Body of pancreas (tissue), 4 donors: ENCODE measurements at regions not wholly inside any gene's neighbourhood (a gene's known extent, or its start where the extent isn't known, plus 50 kb on each side); places are given as distances from the start of the nearest gene placed in this dataset.
A peak's percentile ranks its signal among the peaks of the same experiment; 100 is the strongest.

ENCODE experiments used
- ATAC-seq: fragments of 150-250 bp; one replicate; pipeline ENCODE4 v1.9.1; 2016
- DNase-seq, 4 donors: peaks; one replicate each; pipeline ENCODE4 v3.0.0-alpha.2; 2019
- H3K27ac ChIP-seq, 4 donors: fragments of 200-600 bp; sonication (generic); 1 replicate in 3 of 4; 2 replicates in 1 of 4; pipeline versions ENCODE4 v1.5.1 to v1.6.1; 2016 to 2019; ENCODE audit warnings: mild to moderate bottlenecking in 1 of 4, mixed read lengths in 1 of 4, moderate library complexity in 1 of 4
- H3K27me3 ChIP-seq, 2 donors: fragments of 200-600 bp; sonication (generic); one replicate each; pipeline ENCODE4 v1.6.0; 2016; ENCODE audit warnings: mild to moderate bottlenecking in 1 of 2
- H3K36me3 ChIP-seq, 2 donors: fragments of 200-600 bp; sonication (generic); replicated peaks in 1 of 2; 2 replicates each; pipeline ENCODE4 v1.5.1; 2016; ENCODE audit warnings: low read depth in 2 of 2; ENCODE audit not compliant: insufficient read depth in 1 of 2
- H3K4me1 ChIP-seq: fragments of 200-600 bp; sonication (generic); one replicate; pipeline ENCODE4 v1.6.0; 2016
- H3K4me3 ChIP-seq, 2 donors: fragments of 200-600 bp; sonication (generic); 1 replicate in 1 of 2; 2 replicates in 1 of 2; pipeline ENCODE4 v1.5.1; 2016 to 2019
- H3K9me3 ChIP-seq, 3 donors: fragments of 200-600 bp; sonication (generic); 1 replicate in 2 of 3; 2 replicates in 1 of 3; pipeline ENCODE4 v1.5.1; 2016
- CTCF ChIP-seq, 7 experiments: fragments of 450-650 bp in 4 of 7; fragments of 200-600 bp in 3 of 7; sonication (generic) in 3 of 7; IDR thresholded peaks; one replicate each; pipeline ENCODE4 v1.5.1; 2016 to 2019; ENCODE audit warnings: antibody characterized with exemption in 7 of 7
- POLR2A ChIP-seq, 3 donors: fragments of 450-650 bp; IDR thresholded peaks; one replicate each; pipeline ENCODE4 v1.6.1; 2016; ENCODE audit warnings: antibody characterized with exemption in 3 of 3, mild to moderate bottlenecking in 2 of 3
- WGBS, 2 donors: methylation state at CpG; one replicate each; pipeline ENCODE4 v1.1.5; 2017; 5-methylcytosine and 5-hydroxymethylcytosine counted together
- intact Hi-C: fragments of 100-400 bp; cut with DNase I; formaldehyde crosslinking; loops from one replicate; pipeline ENCODE4 v1.15.1; 2023

DNA sequence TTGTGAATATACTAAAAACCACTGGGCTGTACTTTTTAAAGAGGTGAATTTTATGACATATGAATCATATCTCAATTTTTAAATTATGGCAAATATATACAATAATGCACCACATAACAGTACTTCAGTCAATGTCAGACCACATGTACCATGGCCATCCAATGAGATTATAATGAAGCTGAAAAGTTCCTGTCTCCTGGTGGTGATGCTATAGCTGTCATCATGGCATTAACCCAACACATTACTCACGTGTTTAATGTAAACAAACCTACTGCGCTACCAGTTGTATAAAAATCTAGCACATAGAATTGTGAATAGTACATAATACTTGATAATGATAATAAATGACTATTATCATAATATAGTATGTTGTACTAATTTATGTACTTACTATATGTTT lies 77.6 kb upstream of the ID2 start:
- DNase-seq (no peak), ATAC-seq (no peak)
- Histone ChIP-seq H3K36me3 (no peaks in the 10 kb centered on the region), H3K9me3 (no peaks in the 10 kb centered on the region), H3K4me3 (no peak overlapping the region), H3K4me1 (peaks cover 6% of the 10 kb centered on the region), H3K27ac (no peak overlapping the region), H3K27me3 (no peaks in the 10 kb centered on the region)
- TF ChIP-seq POLR2A (IDR thresholded peaks at IDR 0.05) = no peak
- TF ChIP-seq CTCF (IDR thresholded peaks at IDR 0.05) = no peak
- intact Hi-C loops = no loop called here
- WGBS, 2 donors = 70 to 81% methylated on average over 2 of the region's 2 CpGs

DNA sequence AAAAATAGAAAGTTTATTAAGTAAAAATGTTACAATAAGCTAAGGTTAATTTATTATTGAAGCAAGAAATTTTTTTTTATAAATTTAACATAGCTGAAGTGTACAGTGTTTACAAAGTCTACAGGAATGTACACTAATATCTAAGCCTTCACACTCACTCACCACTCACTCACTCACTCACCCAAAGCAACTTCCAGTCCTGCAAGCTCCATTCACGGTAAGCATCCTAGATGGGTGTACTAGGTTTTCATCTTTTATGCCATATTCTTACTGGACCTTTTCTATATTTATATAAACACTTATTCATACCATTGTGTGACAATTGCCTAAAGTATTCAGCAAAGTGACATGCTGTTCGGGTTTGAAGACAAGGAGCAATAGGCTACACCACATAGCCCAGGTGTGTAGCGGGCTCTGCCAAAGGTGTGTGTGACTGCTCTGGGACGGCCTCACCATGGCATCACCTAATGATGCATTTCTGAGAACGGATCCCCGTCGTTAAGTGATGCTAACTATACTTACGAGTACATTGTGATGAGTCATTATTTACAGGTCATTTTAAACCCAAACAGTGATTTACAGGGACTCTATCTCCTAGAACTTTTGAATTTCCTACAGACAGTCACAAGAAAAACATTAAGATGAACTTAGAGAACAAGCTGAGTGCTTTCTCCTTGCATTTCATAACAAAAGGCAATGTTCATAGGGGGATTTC lies 76.3 kb upstream of the ID2 start:
- intact Hi-C loops = no loop called here
- Histone ChIP-seq H3K4me3 (no peak overlapping the region), H3K36me3 (no peaks in the 10 kb centered on the region), H3K27ac (no peak overlapping the region), H3K27me3 (no peaks in the 10 kb centered on the region), H3K9me3 (no peaks in the 10 kb centered on the region), H3K4me1 (peaks cover 6% of the 10 kb centered on the region)
- no peak for ATAC-seq
- TF ChIP-seq CTCF (IDR thresholded peaks at IDR 0.05) (no peak), POLR2A (IDR thresholded peaks at IDR 0.05) (no peak)
- 85 to 86% methylated on average over 8 of the region's 8 CpGs for WGBS, 2 donors
- DNase-seq = no peak

- intact Hi-C loops = no loop called here
- WGBS, 2 donors = 81 to 90% methylated on average over 8 of the region's 8 CpGs
- peaks cover 6% of the 10 kb centered on the region for H3K4me1 ChIP-seq
- DNase-seq (no peak), ATAC-seq (no peak)
- no peak overlapping the region for H3K4me3 ChIP-seq
- no peaks in the 10 kb centered on the region for H3K9me3 ChIP-seq
- TF ChIP-seq CTCF (IDR thresholded peaks at IDR 0.05) (no peak), POLR2A (IDR thresholded peaks at IDR 0.05) (no peak)
- no peaks in the 10 kb centered on the region for H3K27me3 ChIP-seq
- no peak overlapping the region for H3K27ac ChIP-seq
- no peaks in the 10 kb centered on the region for H3K36me3 ChIP-seq
These were observed 75.6 kb upstream of the ID2 start for GRCh38 chr2:8606226-8606625.

- no peak overlapping the region for H3K4me3 ChIP-seq
- WGBS, 2 donors = 84 to 86% methylated on average over 20 of the region's 20 CpGs
- TF ChIP-seq POLR2A (IDR thresholded peaks at IDR 0.05) (no peak), CTCF (IDR thresholded peaks at IDR 0.05) (no peak)
- DNase-seq (no peak), ATAC-seq (no peak)
- intact Hi-C loops = no loop called here
- no peaks in the 10 kb centered on the region for H3K27me3 ChIP-seq
- H3K9me3 ChIP-seq = no peaks in the 10 kb centered on the region
- H3K4me1 ChIP-seq = peaks cover 6% of the 10 kb centered on the region
- no peaks in the 10 kb centered on the region for H3K36me3 ChIP-seq
- H3K27ac ChIP-seq = peak overlapping the region in 1 of 4 donors; percentile 12
These were observed 75.0 kb upstream of the ID2 start for GRCh38 chr2:8606649-8607550.
